ENCODE measurements at regions not wholly inside any gene's neighbourhood (a gene's known extent, or its start where the extent isn't known, plus 50 kb on each side); places are given as distances from the start of the nearest gene placed in this dataset.

- TF ChIP-seq CTCF (IDR thresholded peaks at IDR 0.05) (no peak), RFX5 (IDR thresholded peaks at IDR 0.05; ENCODE audit: low read length) (no peak), EZH2phosphoT487 (IDR thresholded peaks at IDR 0.05; ENCODE audit: borderline replicate concordance, low read depth) (no peak), TAF1 (IDR thresholded peaks at IDR 0.05; ENCODE audit: borderline replicate concordance, low read depth, low read length) (no peak), NRF1 (IDR thresholded peaks at IDR 0.05; ENCODE audit: low read depth, low read length) (no peak), FOXM1 (IDR thresholded peaks at IDR 0.05; ENCODE audit: low read depth) (no peak), FOSL2 (IDR thresholded peaks at IDR 0.05; ENCODE audit: borderline replicate concordance, low read depth) (no peak), RXRA (IDR thresholded peaks at IDR 0.05; ENCODE audit: borderline replicate concordance, low read depth) (no peak), TCF12 (IDR thresholded peaks at IDR 0.05) (no peak), SMC3 (IDR thresholded peaks at IDR 0.05; ENCODE audit: low read depth, low read length) (no peak), SIN3A (IDR thresholded peaks at IDR 0.05; ENCODE audit: borderline replicate concordance, low read depth, low read length) (no peak), JUND (IDR thresholded peaks at IDR 0.05) (no peak)
- TF ChIP-seq, protein P1, sequence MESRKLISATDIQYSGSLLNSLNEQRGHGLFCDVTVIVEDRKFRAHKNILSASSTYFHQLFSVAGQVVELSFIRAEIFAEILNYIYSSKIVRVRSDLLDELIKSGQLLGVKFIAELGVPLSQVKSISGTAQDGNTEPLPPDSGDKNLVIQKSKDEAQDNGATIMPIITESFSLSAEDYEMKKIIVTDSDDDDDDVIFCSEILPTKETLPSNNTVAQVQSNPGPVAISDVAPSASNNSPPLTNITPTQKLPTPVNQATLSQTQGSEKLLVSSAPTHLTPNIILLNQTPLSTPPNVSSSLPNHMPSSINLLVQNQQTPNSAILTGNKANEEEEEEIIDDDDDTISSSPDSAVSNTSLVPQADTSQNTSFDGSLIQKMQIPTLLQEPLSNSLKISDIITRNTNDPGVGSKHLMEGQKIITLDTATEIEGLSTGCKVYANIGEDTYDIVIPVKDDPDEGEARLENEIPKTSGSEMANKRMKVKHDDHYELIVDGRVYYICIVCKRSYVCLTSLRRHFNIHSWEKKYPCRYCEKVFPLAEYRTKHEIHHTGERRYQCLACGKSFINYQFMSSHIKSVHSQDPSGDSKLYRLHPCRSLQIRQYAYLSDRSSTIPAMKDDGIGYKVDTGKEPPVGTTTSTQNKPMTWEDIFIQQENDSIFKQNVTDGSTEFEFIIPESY (IDR thresholded peaks at IDR 0.05; ENCODE audit: borderline replicate concordance, low read depth), result no peak
These were observed 933.5 kb downstream of the SI start for GRCh38 chr3:164144824-164145223.

Measured in SK-N-SH (cell line).